ENCODE measurements at regions not wholly inside any gene's neighbourhood (a gene's known extent, or its start where the extent isn't known, plus 50 kb on each side); places are given as distances from the start of the nearest gene placed in this dataset.

DNA sequence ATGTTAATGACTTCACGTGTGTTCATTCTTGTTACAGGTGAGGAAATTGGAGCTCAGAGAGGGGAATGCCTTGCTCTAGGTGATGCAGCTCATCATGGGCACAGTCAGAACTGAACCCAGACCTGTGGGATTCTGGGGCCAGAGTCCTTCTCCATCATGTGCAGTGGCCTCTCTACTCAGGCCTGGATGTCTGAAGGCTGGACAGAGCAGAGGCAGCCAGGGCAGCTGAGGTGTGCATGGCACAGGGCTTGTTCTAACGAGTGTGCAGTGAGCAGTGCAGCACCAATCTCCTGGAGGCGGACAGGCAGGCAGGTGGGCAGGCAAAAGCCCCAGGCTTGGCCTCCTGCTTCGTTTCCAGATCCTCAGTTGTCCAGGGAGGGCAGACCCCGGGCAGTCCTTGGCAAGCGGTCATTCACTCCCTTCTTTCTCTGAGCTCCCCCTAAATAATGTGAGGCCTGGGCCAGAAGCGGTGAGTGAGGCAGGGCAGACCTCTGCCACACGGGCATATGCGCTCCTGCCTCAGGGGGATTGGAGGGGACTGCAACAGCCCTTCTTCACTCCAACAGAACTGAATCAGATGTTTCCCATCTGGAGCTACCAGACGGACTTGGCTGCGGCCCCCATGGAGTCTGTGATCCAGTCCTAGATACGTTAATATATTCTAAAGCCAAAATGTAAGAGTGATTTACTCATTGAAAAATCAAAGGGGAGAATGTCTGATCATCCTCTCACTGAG lies 68.7 kb upstream of the FSTL4 start:
- TF ChIP-seq, protein P1, sequence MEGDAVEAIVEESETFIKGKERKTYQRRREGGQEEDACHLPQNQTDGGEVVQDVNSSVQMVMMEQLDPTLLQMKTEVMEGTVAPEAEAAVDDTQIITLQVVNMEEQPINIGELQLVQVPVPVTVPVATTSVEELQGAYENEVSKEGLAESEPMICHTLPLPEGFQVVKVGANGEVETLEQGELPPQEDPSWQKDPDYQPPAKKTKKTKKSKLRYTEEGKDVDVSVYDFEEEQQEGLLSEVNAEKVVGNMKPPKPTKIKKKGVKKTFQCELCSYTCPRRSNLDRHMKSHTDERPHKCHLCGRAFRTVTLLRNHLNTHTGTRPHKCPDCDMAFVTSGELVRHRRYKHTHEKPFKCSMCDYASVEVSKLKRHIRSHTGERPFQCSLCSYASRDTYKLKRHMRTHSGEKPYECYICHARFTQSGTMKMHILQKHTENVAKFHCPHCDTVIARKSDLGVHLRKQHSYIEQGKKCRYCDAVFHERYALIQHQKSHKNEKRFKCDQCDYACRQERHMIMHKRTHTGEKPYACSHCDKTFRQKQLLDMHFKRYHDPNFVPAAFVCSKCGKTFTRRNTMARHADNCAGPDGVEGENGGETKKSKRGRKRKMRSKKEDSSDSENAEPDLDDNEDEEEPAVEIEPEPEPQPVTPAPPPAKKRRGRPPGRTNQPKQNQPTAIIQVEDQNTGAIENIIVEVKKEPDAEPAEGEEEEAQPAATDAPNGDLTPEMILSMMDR (conservative IDR thresholded peaks at IDR 0.05) = no peak
- no peak overlapping the region for H3K27ac ChIP-seq

DNA sequence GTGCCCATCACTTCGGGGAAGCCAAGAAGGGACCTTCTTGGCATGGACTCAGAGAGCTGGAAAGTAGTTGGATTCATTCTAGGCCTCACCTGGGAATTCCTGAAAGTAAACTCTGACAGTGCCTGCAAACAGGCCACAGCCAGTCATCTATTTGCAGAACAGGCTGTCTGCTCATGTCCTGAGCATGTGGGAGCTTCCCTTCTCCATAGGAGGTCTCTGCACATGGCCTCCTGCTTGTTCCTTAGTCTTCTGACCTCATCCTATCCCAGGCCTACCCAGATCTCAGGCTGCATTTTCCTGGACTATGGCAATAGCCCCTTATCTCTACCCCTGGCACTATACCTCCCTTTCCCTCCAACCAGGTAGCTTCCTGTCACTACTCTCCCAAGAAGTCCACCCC lies 67.2 kb upstream of the FSTL4 start:
- TF ChIP-seq, protein P1 (conservative IDR thresholded peaks at IDR 0.05) = no peak

DNA sequence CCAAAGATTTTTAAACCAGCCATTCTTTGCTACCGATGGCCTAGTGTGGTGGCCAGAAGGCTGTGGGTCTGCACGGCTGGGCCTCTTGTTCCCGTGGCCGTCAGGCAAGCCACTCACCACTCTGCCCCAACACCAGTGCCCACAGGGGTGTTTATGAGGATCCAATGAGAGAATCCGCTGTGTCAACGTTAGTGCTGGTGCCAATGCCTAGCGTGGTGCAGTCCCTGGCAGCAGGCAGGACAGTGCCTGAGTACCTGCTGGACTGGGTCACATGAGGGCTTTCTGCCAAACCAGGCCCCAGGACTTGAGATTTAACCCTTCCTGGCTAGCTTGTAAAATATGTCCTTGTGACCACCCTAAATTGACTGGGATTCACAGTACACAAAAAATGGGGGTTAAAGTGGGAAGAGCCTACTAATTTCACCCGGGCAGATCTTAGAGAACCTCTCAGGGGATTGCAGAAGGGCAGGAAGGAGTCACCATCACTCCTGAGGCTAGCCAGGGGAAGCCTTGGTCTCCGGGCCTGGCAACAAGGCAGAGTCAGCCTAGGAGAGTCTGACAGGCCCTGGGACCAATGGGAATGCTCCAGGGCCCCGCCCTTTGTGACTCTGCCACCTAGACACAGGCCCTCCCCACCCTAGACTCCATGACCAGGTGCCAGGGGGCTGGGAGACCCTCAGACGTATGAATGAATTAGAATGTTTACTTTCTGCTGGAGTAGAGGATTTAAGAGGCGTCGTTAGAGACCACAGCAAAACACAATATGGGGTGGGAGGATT lies 63.2 kb upstream of the FSTL4 start:
- TF ChIP-seq, protein P1 (conservative IDR thresholded peaks at IDR 0.05) = no peak
- no peak overlapping the region for H3K27ac ChIP-seq

More for the DNA sequence above, 67.2 kb upstream of the FSTL4 start:
- no peak overlapping the region for H3K27ac ChIP-seq

DNA sequence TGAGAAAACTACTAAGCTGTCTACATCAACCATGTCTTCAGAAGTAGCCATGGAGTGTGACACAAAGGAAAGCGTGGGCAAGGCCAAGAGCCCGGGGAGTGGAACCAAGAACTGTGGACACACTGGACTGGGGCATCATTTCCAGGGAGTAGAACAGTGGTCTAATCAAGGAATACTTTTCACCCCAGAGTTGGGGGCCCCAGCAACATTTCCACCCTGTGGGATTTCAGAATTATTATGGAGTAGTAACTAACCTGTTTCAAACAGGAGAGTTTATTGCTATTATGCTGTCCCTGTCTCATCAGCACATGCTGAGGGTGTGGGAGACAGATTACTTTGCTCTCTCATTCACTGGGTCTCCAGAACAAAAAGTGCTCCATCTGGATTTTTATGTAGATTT lies 58.0 kb upstream of the FSTL4 start:
- TF ChIP-seq, protein P1 (conservative IDR thresholded peaks at IDR 0.05) = no peak
- H3K27ac ChIP-seq = no peak overlapping the region

DNA sequence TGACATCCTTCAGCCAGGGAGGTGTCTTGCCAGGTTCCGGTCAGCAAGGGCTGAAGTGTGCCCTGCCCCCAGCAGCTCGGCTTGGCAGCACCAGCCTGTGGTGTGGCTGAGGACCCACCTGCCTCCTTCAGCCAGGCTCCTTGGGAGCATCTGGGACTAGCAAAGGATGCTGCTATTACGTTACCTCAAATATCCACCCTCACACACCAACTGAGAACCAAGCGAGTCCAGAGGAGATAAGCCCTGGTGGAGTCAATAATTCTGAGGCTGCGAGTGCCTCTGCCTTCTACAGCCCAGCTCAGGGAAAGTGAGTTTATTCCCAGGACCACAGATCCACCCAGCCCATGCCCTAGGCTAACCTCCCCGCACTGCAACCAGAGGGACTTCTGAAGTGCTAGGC lies 57.1 kb upstream of the FSTL4 start:
- no peak overlapping the region for H3K27ac ChIP-seq
- TF ChIP-seq, protein P1 (conservative IDR thresholded peaks at IDR 0.05) = no peak

DNA sequence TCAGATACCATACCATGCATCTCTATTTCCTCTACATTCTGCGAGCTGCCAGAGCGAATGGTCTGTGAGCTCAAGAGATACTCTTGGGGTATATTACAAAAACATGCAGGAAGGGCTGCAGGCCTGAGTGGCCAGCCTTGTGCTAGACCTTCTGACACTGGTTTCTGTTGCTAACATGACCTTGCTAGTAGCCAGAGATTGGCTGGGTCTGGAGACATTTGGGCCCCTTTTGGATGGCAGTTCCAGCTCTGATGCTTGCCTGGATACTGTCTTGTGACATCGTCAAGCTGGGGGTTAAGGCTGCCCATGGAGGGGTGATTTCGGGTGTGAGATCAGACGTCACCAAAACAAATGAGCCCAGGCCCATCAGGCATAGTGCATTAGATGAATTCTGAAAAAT lies 56.1 kb upstream of the FSTL4 start:
- H3K27ac ChIP-seq = no peak overlapping the region
- TF ChIP-seq, protein P1 (conservative IDR thresholded peaks at IDR 0.05) = no peak

DNA sequence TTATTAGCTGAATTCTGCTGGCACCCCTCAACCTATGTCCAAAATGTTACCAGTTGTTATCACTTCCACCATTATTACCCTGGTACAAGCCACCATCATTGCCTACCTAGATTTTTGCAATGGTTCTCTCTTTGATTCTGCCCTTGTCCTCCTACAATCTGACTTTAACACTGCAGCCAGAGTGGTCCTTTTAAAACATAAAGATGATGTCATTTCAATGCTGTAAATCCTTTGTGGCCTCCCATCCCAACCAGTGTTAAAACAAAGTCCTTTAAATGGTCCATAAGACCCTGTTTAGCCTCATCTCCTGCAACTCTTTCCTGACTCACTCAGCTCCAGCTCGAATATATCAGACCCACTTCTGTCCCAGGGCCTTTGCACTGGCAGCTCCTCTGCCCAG lies 54.9 kb upstream of the FSTL4 start:
- TF ChIP-seq, protein P1 (conservative IDR thresholded peaks at IDR 0.05) = no peak
- no peak overlapping the region for H3K27ac ChIP-seq

Data from VCaP (cell line).